NCI-H1436 (cell line): ENCODE measurements at regions not wholly inside any gene's neighbourhood (a gene's known extent, or its start where the extent isn't known, plus 50 kb on each side); places are given as distances from the start of the nearest gene placed in this dataset.

Experiments used
- DNase-seq: peaks from one replicate; lab custom pipeline; 2025; lab: John Stamatoyannopoulos, UW

GRCh38 chr17:79341816-79342215 lies 267.2 kb downstream of the ENGASE start:
- DNase-seq, result no peak

GRCh38 chr17:79341222-79341780 lies 266.7 kb downstream of the ENGASE start:
- DNase-seq, result no peak

- no peak for DNase-seq
Observed at GRCh38 chr17:79340333-79341221, 266.0 kb downstream of the ENGASE start.

- no peak for DNase-seq
Observed at GRCh38 chr17:79339321-79339720, 264.7 kb downstream of the ENGASE start.

GRCh38 chr17:79338604-79339003 lies 264.0 kb downstream of the ENGASE start:
- DNase-seq, result no peak

- DNase-seq, result no peak
Observed at GRCh38 chr17:79338152-79338551, 263.5 kb downstream of the ENGASE start.

- DNase-seq, result no peak
Observed at GRCh38 chr17:79337053-79337452, 262.4 kb downstream of the ENGASE start.

- DNase-seq, result no peak
Observed at GRCh38 chr17:79335456-79335855, 260.8 kb downstream of the ENGASE start.

GRCh38 chr17:79332011-79332554 lies 257.5 kb downstream of the ENGASE start:
- no peak for DNase-seq

GRCh38 chr17:79331492-79331891 lies 256.9 kb downstream of the ENGASE start:
- DNase-seq, result no peak

- no peak for DNase-seq
Observed at GRCh38 chr17:79330696-79331095, 256.1 kb downstream of the ENGASE start.

GRCh38 chr17:79330229-79330628 lies 255.6 kb downstream of the ENGASE start:
- DNase-seq, result no peak

GRCh38 chr17:79326814-79327213 lies 252.2 kb downstream of the ENGASE start:
- DNase-seq, result no peak

GRCh38 chr17:79325709-79326430 lies 251.2 kb downstream of the ENGASE start:
- DNase-seq, result no peak

- DNase-seq, result no peak
Observed at GRCh38 chr17:79324194-79324593, 249.6 kb downstream of the ENGASE start.

- no peak for DNase-seq
Observed at GRCh38 chr17:79323566-79323965, 248.9 kb downstream of the ENGASE start.

GRCh38 chr17:79322211-79323123 lies 247.8 kb downstream of the ENGASE start:
- DNase-seq, result no peak

- DNase-seq, result no peak
Observed at GRCh38 chr17:79320331-79320730, 245.7 kb downstream of the ENGASE start.

GRCh38 chr17:79317916-79318315 lies 243.3 kb downstream of the ENGASE start:
- DNase-seq, result no peak

GRCh38 chr17:79316805-79317204 lies 242.2 kb downstream of the ENGASE start:
- no peak for DNase-seq

GRCh38 chr17:79315358-79316105 lies 240.9 kb downstream of the ENGASE start:
- DNase-seq, result no peak
